K562 (cell line): ENCODE measurements at regions not wholly inside any gene's neighbourhood (a gene's known extent, or its start where the extent isn't known, plus 50 kb on each side); places are given as distances from the start of the nearest gene placed in this dataset.

Experiments
- ATAC-seq: fragments of 200-7000 bp; cut with Tn5 transposase; 3 replicates; pipeline ENCODE4 v1.9.1; 2020; ENCODE audit warnings: moderate library complexity
- BruUV-seq: library from RNA; stranded (reverse); fragments of 400-500 nt; replicated peaks from 2 replicates; lab custom pipeline; 2021; lab: Mats Ljungman, UMichigan
- CTCF ChIA-PET: fragments of 300-600 bp; formaldehyde crosslinking; extraction: SDS; loops from one replicate; lab custom pipeline; 2021; ENCODE audit warnings: low intra/inter-chr PET ratio; lab: Yijun Ruan, JAX
- POLR2A ChIA-PET: fragments of 300-600, 350-650 bp; sonication (Branson Sonifier 250); formaldehyde crosslinking; extraction: SDS; loops from one replicate; lab custom pipeline; 2021; ENCODE audit warnings: antibody characterized with exemption, inconsistent platforms; lab: Yijun Ruan, JAX
- DNase-seq, 4 experiments: peaks; one replicate each; pipeline versions ENCODE4 v3.0.0 to v3.0.0-alpha.2; 2011 to 2018; ENCODE audit warnings: low spot score in 3 of 4, mixed read lengths in 3 of 4; ENCODE audit errors: extremely low read depth in 1 of 4
- FAIRE-seq: peaks from 2 replicates; lab custom pipeline; 2011; peaks lifted over from hg19 to GRCh38; lab: Jason Lieb, UNC
- H2AFZ ChIP-seq: 2 replicates; pipeline ENCODE4 v1.6.0; 2011; ENCODE audit warnings: low read depth, low read length, control low read depth, inconsistent platforms
- H3K27ac ChIP-seq: fragments of 200-600 bp; 3 replicates; pipeline ENCODE4 v1.8.0; 2011; ENCODE audit warnings: low read depth, mild to moderate bottlenecking, control low read depth, inconsistent platforms, low read length, moderate library complexity, mixed read lengths; ENCODE audit errors: extremely low read depth
- H3K27me3 ChIP-seq, 2 experiments: fragments of 300-600 bp in 1 of 2; 2 replicates in 1 of 2; 3 replicates in 1 of 2; pipeline versions ENCODE4 v1.6.0 to v1.8.0; 2011; ENCODE audit warnings: inconsistent platforms in 2 of 2, low read length in 2 of 2, mild to moderate bottlenecking in 1 of 2, mixed read lengths in 1 of 2, moderate library complexity in 1 of 2; ENCODE audit not compliant: control insufficient read depth in 2 of 2, insufficient read depth in 2 of 2
- H3K36me3 ChIP-seq: fragments of 300-600 bp; 3 replicates; pipeline ENCODE4 v1.8.0; 2011; ENCODE audit warnings: mild to moderate bottlenecking, low read length, inconsistent platforms; ENCODE audit not compliant: control insufficient read depth, insufficient read depth
- H3K4me1 ChIP-seq, 2 experiments: fragments of 200-600 bp in 1 of 2; replicated peaks in 1 of 2; 2 replicates in 1 of 2; 3 replicates in 1 of 2; pipeline versions ENCODE4 v1.5.1 to v1.8.0; 2011; ENCODE audit warnings: inconsistent platforms in 2 of 2, low read length in 2 of 2, mild to moderate bottlenecking in 1 of 2, mixed read lengths in 1 of 2, moderate library complexity in 1 of 2; ENCODE audit not compliant: control insufficient read depth in 2 of 2, insufficient read depth in 2 of 2
- H3K4me2 ChIP-seq: 2 replicates; pipeline ENCODE4 v1.6.1; 2011; ENCODE audit warnings: low read length, control low read depth, inconsistent platforms, mixed read lengths; ENCODE audit not compliant: insufficient read depth
- H3K4me3 ChIP-seq: fragments of 200-600 bp; sonication (generic), shearing (Covaris generic); 2 replicates; pipeline ENCODE4 v1.5.1; 2016; ENCODE audit warnings: control low read depth, inconsistent platforms
- H3K79me2 ChIP-seq: fragments of 200-600 bp; 3 replicates; pipeline ENCODE4 v1.8.0; 2011; ENCODE audit warnings: low read length, inconsistent platforms; ENCODE audit not compliant: control insufficient read depth, insufficient read depth
- H3K9ac ChIP-seq, 2 experiments: 2 replicates each; pipeline versions ENCODE4 v1.6.0 to v1.6.1; 2011; ENCODE audit warnings: low read depth in 2 of 2, low read length in 2 of 2, control low read depth in 1 of 2, inconsistent platforms in 1 of 2, mild to moderate bottlenecking in 1 of 2, mixed read lengths in 1 of 2; ENCODE audit not compliant: insufficient read depth in 1 of 2
- H3K9me1 ChIP-seq: one replicate; pipeline ENCODE4 v1.6.0; 2011; ENCODE audit warnings: inconsistent platforms, mild to moderate bottlenecking, low read length, moderate library complexity; ENCODE audit not compliant: control insufficient read depth, insufficient read depth
- H3K9me3 ChIP-seq: replicated peaks from 2 replicates; pipeline ENCODE4 v1.5.1; 2011; ENCODE audit warnings: low read depth, low read length, inconsistent platforms; ENCODE audit not compliant: control insufficient read depth, insufficient read depth
- H4K20me1 ChIP-seq: replicated peaks from 2 replicates; pipeline ENCODE4 v1.6.1; 2011; ENCODE audit warnings: low read length, inconsistent platforms, mixed read lengths; ENCODE audit not compliant: control insufficient read depth, insufficient read depth
- BRD9 ChIP-seq: fragments of 450-650 bp; IDR thresholded peaks from 2 replicates; pipeline ENCODE4 v1.6.1; 2018; ENCODE audit warnings: low read depth; ENCODE audit not compliant: partially characterized antibody
- ILF3 ChIP-seq: fragments of 450-650 bp; IDR thresholded peaks from 2 replicates; pipeline ENCODE4 v1.6.1; 2018; ENCODE audit warnings: antibody characterized with exemption, mild to moderate bottlenecking, moderate library complexity, borderline replicate concordance
- KLF10 ChIP-seq: fragments of 250-450 bp; sonication (Bioruptor Pico); IDR thresholded peaks from 2 replicates; pipeline ENCODE4 v1.6.1; 2021; ENCODE audit warnings: matching md5 sums
- MAFK ChIP-seq: IDR thresholded peaks from 2 replicates; pipeline ENCODE4 v1.6.1; 2011; ENCODE audit warnings: low read length, improper control_type of control experiment
- MAZ ChIP-seq, 2 experiments: fragments of 450-650 bp in 1 of 2; sonication (generic) in 1 of 2; formaldehyde crosslinking; IDR thresholded peaks in 1 of 2; conservative IDR thresholded peaks in 1 of 2; 2 replicates each; pipeline versions ENCODE4 v1.4.0 to v1.5.0; 2020; ENCODE audit warnings: mild to moderate bottlenecking in 1 of 2, missing genetic modification reagents in 1 of 2
- PHF21A ChIP-seq: fragments of 450-650 bp; IDR thresholded peaks from 2 replicates; pipeline ENCODE4 v1.6.1; 2017; ENCODE audit warnings: low read depth, borderline replicate concordance
- PRPF4 ChIP-seq: fragments of 200-400 bp; formaldehyde crosslinking; IDR thresholded peaks from one replicate; pipeline ENCODE4 v1.6.1; 2017; ENCODE audit warnings: low read length, low read depth, mild to moderate bottlenecking; ENCODE audit not compliant: insufficient read depth, poor library complexity, severe bottlenecking
- RFX1 ChIP-seq: fragments of 450-650 bp; IDR thresholded peaks from 2 replicates; pipeline ENCODE4 v1.6.1; 2016; ENCODE audit warnings: mild to moderate bottlenecking, moderate library complexity
- ZNF778 ChIP-seq: fragments of 450-650 bp; formaldehyde crosslinking; IDR thresholded peaks from 2 replicates; pipeline ENCODE4 v1.4.0; 2020; ENCODE audit warnings: mild to moderate bottlenecking, moderate library complexity
- ZNF780A ChIP-seq: fragments of 250-450 bp; sonication (Bioruptor Pico); IDR thresholded peaks from 2 replicates; pipeline ENCODE4 v1.5.0; 2021; ENCODE audit warnings: mild to moderate bottlenecking
- in situ Hi-C: fragments of 300-500 bp; cut with MboI; formaldehyde crosslinking; loops from 4 replicates; pipeline ENCODE4 v1.15.0; 2018; ENCODE audit warnings: inconsistent platforms, mixed read lengths
- intact Hi-C: fragments of 100-400 bp; cut with micrococcal nuclease; formaldehyde crosslinking; loops from 2 replicates; pipeline ENCODE4 v1.14.2; 2022
- TF ChIP-seq, protein P1 (sequence below): IDR thresholded peaks from 3 replicates; pipeline ENCODE4 v1.6.1; 2011; ENCODE audit warnings: borderline replicate concordance, mild to moderate bottlenecking; ENCODE audit not compliant: insufficient read length, insufficient read depth

DNA sequence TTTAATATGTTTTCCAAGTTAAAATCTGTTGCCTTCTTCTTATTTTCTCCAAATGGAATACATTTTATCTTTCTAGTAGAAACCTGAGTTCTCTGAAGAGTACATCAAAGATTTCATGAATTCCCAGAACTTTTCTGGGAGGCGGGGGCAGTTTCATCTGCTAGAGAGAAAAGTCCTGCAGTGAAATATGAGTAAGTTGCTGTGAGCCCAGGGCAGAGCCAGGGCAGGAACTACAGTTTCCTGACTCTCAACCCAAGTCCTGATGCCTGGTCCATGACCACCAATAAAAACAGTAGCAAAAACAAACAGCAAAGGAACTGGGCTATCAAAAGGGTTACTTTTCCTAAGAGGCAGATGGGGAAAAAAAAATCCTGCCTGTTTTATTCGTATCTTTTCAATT is 239.4 kb upstream of the CTSO start (continued):
- TF ChIP-seq ILF3 (no peak), BRD9 (no peak)

DNA sequence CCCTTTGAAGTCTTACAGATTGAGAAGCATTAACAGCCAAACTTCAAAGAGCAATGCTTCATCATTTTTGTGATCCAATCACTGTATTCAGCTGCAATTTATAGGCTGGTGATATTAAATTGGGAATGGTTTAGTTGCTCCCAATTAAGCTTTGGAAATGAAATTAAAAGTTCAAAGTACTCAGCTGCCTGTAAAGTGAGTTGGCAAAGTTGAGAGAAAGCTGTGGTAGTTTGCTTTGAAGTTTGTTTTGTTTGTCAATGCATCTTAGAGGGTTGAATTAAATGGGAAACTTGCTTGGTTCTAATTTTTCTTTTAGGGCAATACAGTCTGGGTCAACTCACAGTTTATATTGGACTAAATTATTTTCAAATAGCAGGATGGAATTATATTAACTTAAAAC is 238.4 kb upstream of the CTSO start:
- ChIA-PET POLR2A (interaction anchor here (1.0 kb wide), 1 partner anchor 10 kb away, joined by 3 read pairs; no protein-coding TSS in a partner anchor), CTCF (no interaction called here)
- Histone ChIP-seq H3K4me1 (no peaks in the 10 kb centered on the region), H3K4me2 (no peak overlapping the region), H2AFZ (no peak overlapping the region), H3K9me1 (no peaks in the 10 kb centered on the region), H3K36me3 (no peaks in the 10 kb centered on the region), H3K27ac (no peak overlapping the region), H3K9ac (no peak overlapping the region)
- no TSS peak for BruUV-seq
- in situ Hi-C loops: no loop called here
- TF ChIP-seq PHF21A (no peak), RFX1 (no peak), MAZ (CRISPR knock-in tag; conservative IDR thresholded peaks at IDR 0.05 in 1 of 2, IDR thresholded peaks at IDR 0.05 in 1 of 2) (no peak), PRPF4 (no peak), ZNF778 (no peak), BRD9 (no peak), KLF10 (no peak), MAFK (no peak), ZNF780A (CRISPR knock-in tag) (no peak)
- TF ChIP-seq, protein P1, sequence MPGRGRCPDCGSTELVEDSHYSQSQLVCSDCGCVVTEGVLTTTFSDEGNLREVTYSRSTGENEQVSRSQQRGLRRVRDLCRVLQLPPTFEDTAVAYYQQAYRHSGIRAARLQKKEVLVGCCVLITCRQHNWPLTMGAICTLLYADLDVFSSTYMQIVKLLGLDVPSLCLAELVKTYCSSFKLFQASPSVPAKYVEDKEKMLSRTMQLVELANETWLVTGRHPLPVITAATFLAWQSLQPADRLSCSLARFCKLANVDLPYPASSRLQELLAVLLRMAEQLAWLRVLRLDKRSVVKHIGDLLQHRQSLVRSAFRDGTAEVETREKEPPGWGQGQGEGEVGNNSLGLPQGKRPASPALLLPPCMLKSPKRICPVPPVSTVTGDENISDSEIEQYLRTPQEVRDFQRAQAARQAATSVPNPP: no peak
- TF ChIP-seq, all 486 proteins: peak for 0
- Histone ChIP-seq H4K20me1 (no peaks in the 10 kb centered on the region), H3K79me2 (no peaks in the 10 kb centered on the region), H3K9me3 (no peaks in the 10 kb centered on the region), H3K27me3 (no peaks in the 10 kb centered on the region), H3K4me3 (no peak overlapping the region)
- FAIRE-seq: no peak
- no peak for ATAC-seq
- intact Hi-C loops: no loop called here
- no peak for DNase-seq
